ENCODE measurements at regions not wholly inside any gene's neighbourhood (a gene's known extent, or its start where the extent isn't known, plus 50 kb on each side); places are given as distances from the start of the nearest gene placed in this dataset.

- no peak overlapping the region for H3K27ac ChIP-seq (ENCODE audit: low read depth, low read length)
- no peak for DNase-seq (ENCODE audit: low read depth in 4 of 6, low spot score in 6 of 6)
Observed at GRCh38 chr18:55111271-55111670, 152.0 kb upstream of the CCDC68 start.

GRCh38 chr18:55110436-55110835 is 151.2 kb upstream of the CCDC68 start:
- Histone ChIP-seq H3K27me3 (ENCODE audit: control insufficient read depth, insufficient read depth, low read length) (no peaks in the 10 kb centered on the region), H3K36me3 (ENCODE audit: control insufficient read depth, insufficient read depth, low read length) (no peaks in the 10 kb centered on the region), H3K27ac (ENCODE audit: low read depth, low read length) (no peak overlapping the region), H3K4me3 (ENCODE audit: low read depth, low read length) (no peak overlapping the region), H3K9me3 (ENCODE audit: control insufficient read depth, insufficient read depth, low read length) (no peaks in the 10 kb centered on the region), H3K4me1 (ENCODE audit: control insufficient read depth, insufficient read depth, low read length) (no peaks in the 10 kb centered on the region)
- no peak for DNase-seq (ENCODE audit: low read depth in 4 of 6, low spot score in 6 of 6)
- 65% methylated on average over 7 of the region's 9 CpGs for WGBS (ENCODE audit: insufficient coverage)

More at GRCh38 chr18:55111271-55111670, 152.0 kb upstream of the CCDC68 start:
- Histone ChIP-seq H3K27me3 (ENCODE audit: control insufficient read depth, insufficient read depth, low read length) (no peaks in the 10 kb centered on the region), H3K36me3 (ENCODE audit: control insufficient read depth, insufficient read depth, low read length) (no peaks in the 10 kb centered on the region), H3K9me3 (ENCODE audit: control insufficient read depth, insufficient read depth, low read length) (no peaks in the 10 kb centered on the region), H3K4me1 (ENCODE audit: control insufficient read depth, insufficient read depth, low read length) (no peaks in the 10 kb centered on the region), H3K4me3 (ENCODE audit: low read depth, low read length) (no peak overlapping the region)

- Histone ChIP-seq H3K27me3 (ENCODE audit: control insufficient read depth, insufficient read depth, low read length) (no peaks in the 10 kb centered on the region), H3K9me3 (ENCODE audit: control insufficient read depth, insufficient read depth, low read length) (no peaks in the 10 kb centered on the region), H3K36me3 (ENCODE audit: control insufficient read depth, insufficient read depth, low read length) (no peaks in the 10 kb centered on the region), H3K4me1 (ENCODE audit: control insufficient read depth, insufficient read depth, low read length) (no peaks in the 10 kb centered on the region), H3K4me3 (ENCODE audit: low read depth, low read length) (no peak overlapping the region), H3K27ac (ENCODE audit: low read depth, low read length) (no peak overlapping the region)
- no CpG with 5 or more reads among the region's 2 CpGs for WGBS (ENCODE audit: insufficient coverage)
- DNase-seq (ENCODE audit: low read depth in 4 of 6, low spot score in 6 of 6) = no peak
Observed at GRCh38 chr18:55109818-55110414, 150.7 kb upstream of the CCDC68 start.

GRCh38 chr18:55106906-55107305 is 147.6 kb upstream of the CCDC68 start:
- no peaks in the 10 kb centered on the region for H3K27me3 ChIP-seq (ENCODE audit: control insufficient read depth, insufficient read depth, low read length)
- no peak overlapping the region for H3K27ac ChIP-seq (ENCODE audit: low read depth, low read length)
- no peaks in the 10 kb centered on the region for H3K9me3 ChIP-seq (ENCODE audit: control insufficient read depth, insufficient read depth, low read length)
- H3K36me3 ChIP-seq (ENCODE audit: control insufficient read depth, insufficient read depth, low read length) = no peaks in the 10 kb centered on the region
- no peak for DNase-seq (ENCODE audit: low read depth in 4 of 6, low spot score in 6 of 6)
- no peak overlapping the region for H3K4me3 ChIP-seq (ENCODE audit: low read depth, low read length)
- no peaks in the 10 kb centered on the region for H3K4me1 ChIP-seq (ENCODE audit: control insufficient read depth, insufficient read depth, low read length)
- WGBS (ENCODE audit: insufficient coverage) = 100% methylated on average over 1 of the region's 3 CpGs

GRCh38 chr18:55106466-55106865 is 147.2 kb upstream of the CCDC68 start:
- Histone ChIP-seq H3K27ac (ENCODE audit: low read depth, low read length) (no peak overlapping the region), H3K9me3 (ENCODE audit: control insufficient read depth, insufficient read depth, low read length) (no peaks in the 10 kb centered on the region), H3K4me3 (ENCODE audit: low read depth, low read length) (no peak overlapping the region), H3K4me1 (ENCODE audit: control insufficient read depth, insufficient read depth, low read length) (no peaks in the 10 kb centered on the region), H3K36me3 (ENCODE audit: control insufficient read depth, insufficient read depth, low read length) (no peaks in the 10 kb centered on the region), H3K27me3 (ENCODE audit: control insufficient read depth, insufficient read depth, low read length) (no peaks in the 10 kb centered on the region)
- WGBS (ENCODE audit: insufficient coverage) = 100% methylated on average over 1 of the region's 2 CpGs
- DNase-seq (ENCODE audit: low read depth in 4 of 6, low spot score in 6 of 6) = no peak

GRCh38 chr18:55105873-55106272 is 146.6 kb upstream of the CCDC68 start:
- peak in 1 of 6 donors; percentile 7 for DNase-seq (ENCODE audit: low read depth in 4 of 6, low spot score in 6 of 6)
- H3K9me3 ChIP-seq (ENCODE audit: control insufficient read depth, insufficient read depth, low read length) = no peaks in the 10 kb centered on the region
- no peak overlapping the region for H3K4me3 ChIP-seq (ENCODE audit: low read depth, low read length)
- no peaks in the 10 kb centered on the region for H3K4me1 ChIP-seq (ENCODE audit: control insufficient read depth, insufficient read depth, low read length)
- WGBS (ENCODE audit: insufficient coverage) = 80% methylated on average over 1 of the region's 2 CpGs
- H3K27me3 ChIP-seq (ENCODE audit: control insufficient read depth, insufficient read depth, low read length) = no peaks in the 10 kb centered on the region
- no peaks in the 10 kb centered on the region for H3K36me3 ChIP-seq (ENCODE audit: control insufficient read depth, insufficient read depth, low read length)
- no peak overlapping the region for H3K27ac ChIP-seq (ENCODE audit: low read depth, low read length)

- no peaks in the 10 kb centered on the region for H3K27me3 ChIP-seq (ENCODE audit: control insufficient read depth, insufficient read depth, low read length)
- 87% methylated on average over 3 of the region's 3 CpGs for WGBS (ENCODE audit: insufficient coverage)
- H3K4me1 ChIP-seq (ENCODE audit: control insufficient read depth, insufficient read depth, low read length) = no peaks in the 10 kb centered on the region
- no peak overlapping the region for H3K27ac ChIP-seq (ENCODE audit: low read depth, low read length)
- no peak for DNase-seq (ENCODE audit: low read depth in 4 of 6, low spot score in 6 of 6)
- no peaks in the 10 kb centered on the region for H3K36me3 ChIP-seq (ENCODE audit: control insufficient read depth, insufficient read depth, low read length)
- no peak overlapping the region for H3K4me3 ChIP-seq (ENCODE audit: low read depth, low read length)
- no peaks in the 10 kb centered on the region for H3K9me3 ChIP-seq (ENCODE audit: control insufficient read depth, insufficient read depth, low read length)
Observed at GRCh38 chr18:55102958-55103456, 143.7 kb upstream of the CCDC68 start.

GRCh38 chr18:55102501-55102900 is 143.2 kb upstream of the CCDC68 start:
- H3K4me3 ChIP-seq (ENCODE audit: low read depth, low read length) = no peak overlapping the region
- H3K27ac ChIP-seq (ENCODE audit: low read depth, low read length) = no peak overlapping the region
- WGBS (ENCODE audit: insufficient coverage) = 100% methylated on average over 1 of the region's 3 CpGs
- no peaks in the 10 kb centered on the region for H3K9me3 ChIP-seq (ENCODE audit: control insufficient read depth, insufficient read depth, low read length)
- H3K4me1 ChIP-seq (ENCODE audit: control insufficient read depth, insufficient read depth, low read length) = peaks cover 4% of the 10 kb centered on the region
- H3K27me3 ChIP-seq (ENCODE audit: control insufficient read depth, insufficient read depth, low read length) = no peaks in the 10 kb centered on the region
- DNase-seq (ENCODE audit: low read depth in 4 of 6, low spot score in 6 of 6) = no peak
- H3K36me3 ChIP-seq (ENCODE audit: control insufficient read depth, insufficient read depth, low read length) = no peaks in the 10 kb centered on the region

- DNase-seq (ENCODE audit: low read depth in 4 of 6, low spot score in 6 of 6) = no peak
- H3K27ac ChIP-seq (ENCODE audit: low read depth, low read length) = no peak overlapping the region
- 67% methylated on average over 1 of the region's 2 CpGs for WGBS (ENCODE audit: insufficient coverage)
- H3K9me3 ChIP-seq (ENCODE audit: control insufficient read depth, insufficient read depth, low read length) = no peaks in the 10 kb centered on the region
- H3K36me3 ChIP-seq (ENCODE audit: control insufficient read depth, insufficient read depth, low read length) = no peaks in the 10 kb centered on the region
- H3K4me1 ChIP-seq (ENCODE audit: control insufficient read depth, insufficient read depth, low read length) = peaks cover 4% of the 10 kb centered on the region
- H3K27me3 ChIP-seq (ENCODE audit: control insufficient read depth, insufficient read depth, low read length) = no peaks in the 10 kb centered on the region
- H3K4me3 ChIP-seq (ENCODE audit: low read depth, low read length) = no peak overlapping the region
Observed at GRCh38 chr18:55101458-55101824, 142.2 kb upstream of the CCDC68 start.

GRCh38 chr18:55100817-55101457 is 141.7 kb upstream of the CCDC68 start:
- no peak for DNase-seq (ENCODE audit: low read depth in 4 of 6, low spot score in 6 of 6)
- Histone ChIP-seq H3K36me3 (ENCODE audit: control insufficient read depth, insufficient read depth, low read length) (no peaks in the 10 kb centered on the region), H3K4me1 (ENCODE audit: control insufficient read depth, insufficient read depth, low read length) (peaks cover 4% of the 10 kb centered on the region), H3K4me3 (ENCODE audit: low read depth, low read length) (no peak overlapping the region), H3K27me3 (ENCODE audit: control insufficient read depth, insufficient read depth, low read length) (no peaks in the 10 kb centered on the region), H3K9me3 (ENCODE audit: control insufficient read depth, insufficient read depth, low read length) (no peaks in the 10 kb centered on the region), H3K27ac (ENCODE audit: low read depth, low read length) (no peak overlapping the region)
- WGBS (ENCODE audit: insufficient coverage) = no CpG with 5 or more reads among the region's 3 CpGs

Measured in spinal cord (tissue), 9 donors.